Mucosa of descending colon (tissue), 3 donors: ENCODE measurements at regions not wholly inside any gene's neighbourhood (a gene's known extent, or its start where the extent isn't known, plus 50 kb on each side); places are given as distances from the start of the nearest gene placed in this dataset.

Source experiments
- ATAC-seq: fragments of 200-7000 bp; cut with Tn5 transposase; one replicate; pipeline ENCODE4 v1.9.1; 2020; ENCODE audit warnings: mild to moderate bottlenecking, moderate library complexity
- DNase-seq, 3 donors: peaks; one replicate each; pipeline ENCODE4 v3.0.0-alpha.2; 2020
- H3K36me3 ChIP-seq: fragments of 200-600 bp; one replicate; pipeline ENCODE4 v1.8.0; 2021; ENCODE audit warnings: low read depth, mild to moderate bottlenecking
- H3K4me1 ChIP-seq: fragments of 200-600 bp; one replicate; pipeline ENCODE4 v1.8.0; 2021; ENCODE audit warnings: low read depth, mild to moderate bottlenecking
- H3K4me3 ChIP-seq: fragments of 200-600 bp; one replicate; pipeline ENCODE4 v1.8.0; 2021; ENCODE audit warnings: mild to moderate bottlenecking
- H3K9me3 ChIP-seq: fragments of 200-600 bp; one replicate; pipeline ENCODE4 v1.8.0; 2021; ENCODE audit warnings: mild to moderate bottlenecking
- CTCF ChIP-seq: fragments of 200-600 bp; IDR thresholded peaks from one replicate; pipeline ENCODE4 v1.8.0; 2022; ENCODE audit warnings: antibody characterized with exemption, mild to moderate bottlenecking
- intact Hi-C, 2 donors: fragments of 100-400 bp; cut with DNase I in 1 of 2; cut with micrococcal nuclease in 1 of 2; formaldehyde crosslinking; loops; one replicate each; pipeline versions ENCODE4 v1.11.0 to v1.11.1; 2022; cut with DNase I, micrococcal nuclease
- donor health status: DM: no; HTN: no; CAD: no; lungs with moderate emphysema.
- donor health status: DM: no; HTN: no; CAD: no.
- donor health status: DM: no; HTN: yes; CAD: no.

- ATAC-seq (no peak), DNase-seq (no peak)
- no peak for TF ChIP-seq CTCF
- intact Hi-C loops = no loop called here
- no peaks in the 10 kb centered on the region for H3K4me1 ChIP-seq
- no peak overlapping the region for H3K4me3 ChIP-seq
- no peaks in the 10 kb centered on the region for H3K36me3 ChIP-seq
- H3K9me3 ChIP-seq = no peaks in the 10 kb centered on the region
These were observed 110.5 kb upstream of the ZNF32 start for GRCh38 chr10:43759216-43759615.

GRCh38 chr10:43756341-43756740 lies 107.7 kb upstream of the ZNF32 start:
- TF ChIP-seq CTCF = no peak
- H3K4me3 ChIP-seq = no peak overlapping the region
- DNase-seq (no peak), ATAC-seq (no peak)
- H3K9me3 ChIP-seq = no peaks in the 10 kb centered on the region
- no peaks in the 10 kb centered on the region for H3K36me3 ChIP-seq
- no peaks in the 10 kb centered on the region for H3K4me1 ChIP-seq
- intact Hi-C loops = no loop called here

GRCh38 chr10:43754569-43755260 lies 106.0 kb upstream of the ZNF32 start:
- no peak overlapping the region for H3K4me3 ChIP-seq
- H3K9me3 ChIP-seq = no peaks in the 10 kb centered on the region
- ATAC-seq (no peak), DNase-seq (no peak)
- intact Hi-C loops = no loop called here
- H3K4me1 ChIP-seq = no peaks in the 10 kb centered on the region
- TF ChIP-seq CTCF = no peak
- no peaks in the 10 kb centered on the region for H3K36me3 ChIP-seq

- no peaks in the 10 kb centered on the region for H3K4me1 ChIP-seq
- DNase-seq = no peak
- intact Hi-C loops = no loop called here
- no peaks in the 10 kb centered on the region for H3K36me3 ChIP-seq
- H3K9me3 ChIP-seq = no peaks in the 10 kb centered on the region
- H3K4me3 ChIP-seq = no peak overlapping the region
- TF ChIP-seq CTCF = no peak
- no peak for ATAC-seq
These were observed 104.8 kb upstream of the ZNF32 start for GRCh38 chr10:43753397-43754061.

- no peak for TF ChIP-seq CTCF
- Histone ChIP-seq H3K36me3 (no peaks in the 10 kb centered on the region), H3K4me1 (no peaks in the 10 kb centered on the region), H3K4me3 (no peak overlapping the region), H3K9me3 (no peaks in the 10 kb centered on the region)
- intact Hi-C loops = no loop called here
- ATAC-seq = no peak
- DNase-seq = no peak
These were observed 104.0 kb upstream of the ZNF32 start for GRCh38 chr10:43752682-43753081.
